ENCODE measurements at regions not wholly inside any gene's neighbourhood (a gene's known extent, or its start where the extent isn't known, plus 50 kb on each side); places are given as distances from the start of the nearest gene placed in this dataset.

GRCh38 chr4:35548921-35549320, 695.4 kb downstream of the ARAP2 start:
- peaks cover 0 to 1% (median 0%) of the 10 kb centered on the region in 3 donors for H3K27me3 Mint-ChIP-seq (ENCODE audit: low read depth in 3 of 3)
- H3K27ac Mint-ChIP-seq, result no peak overlapping the region
- H3K4me3 Mint-ChIP-seq, result no peak overlapping the region
- Histone ChIP-seq H3K79me2 (ENCODE audit: insufficient read depth, low read length) (no peaks in the 10 kb centered on the region), H3K9me3 (replicated peaks in 1 of 2; ENCODE audit: control insufficient read depth in 1 of 2, insufficient read depth in 1 of 2, low read length in 2 of 2) (no peaks in the 10 kb centered on the region), H3K4me3 (replicated peaks in 1 of 3; ENCODE audit: low read depth in 2 of 3, low read length in 3 of 3) (no peak overlapping the region), H3K4me1 (ENCODE audit: control insufficient read depth in 1 of 2, insufficient read depth in 2 of 2, low read length in 2 of 2) (no peaks in the 10 kb centered on the region), H3K4me2 (replicated peaks; ENCODE audit: extremely low read depth, low read length, poor library complexity, severe bottlenecking) (no peak overlapping the region), H3K27me3 (ENCODE audit: control insufficient read depth in 2 of 2, insufficient read depth in 2 of 2, low read length in 2 of 2) (no peaks in the 10 kb centered on the region), H3K27ac (ENCODE audit: low read depth in 1 of 2, low read length in 2 of 2) (no peak overlapping the region), H4K20me1 (ENCODE audit: insufficient read depth, low read length) (no peaks in the 10 kb centered on the region), H3K36me3 (replicated peaks in 1 of 2; ENCODE audit: control insufficient read depth in 1 of 2, insufficient read depth in 2 of 2, low read length in 2 of 2) (no peaks in the 10 kb centered on the region), H2AFZ (ENCODE audit: insufficient read depth, low read depth, low read length, poor library complexity, severe bottlenecking) (no peak overlapping the region), H3K9ac (ENCODE audit: insufficient read depth, low read length, poor library complexity, severe bottlenecking) (no peak overlapping the region)
- no peaks in the 10 kb centered on the region for H3K4me1 Mint-ChIP-seq
- DNase-seq, result no peak
- no peaks in the 10 kb centered on the region for H3K36me3 Mint-ChIP-seq
- no peak for TF ChIP-seq CTCF (IDR thresholded peaks at IDR 0.05)
- no CpG with 5 or more reads among the region's 3 CpGs for WGBS (ENCODE audit: insufficient coverage)
- intact Hi-C loops (cut with micrococcal nuclease), result no loop called here
- H3K9me3 Mint-ChIP-seq, result peaks cover 0 to 3% (median 0%) of the 10 kb centered on the region in 7 donors

DNA sequence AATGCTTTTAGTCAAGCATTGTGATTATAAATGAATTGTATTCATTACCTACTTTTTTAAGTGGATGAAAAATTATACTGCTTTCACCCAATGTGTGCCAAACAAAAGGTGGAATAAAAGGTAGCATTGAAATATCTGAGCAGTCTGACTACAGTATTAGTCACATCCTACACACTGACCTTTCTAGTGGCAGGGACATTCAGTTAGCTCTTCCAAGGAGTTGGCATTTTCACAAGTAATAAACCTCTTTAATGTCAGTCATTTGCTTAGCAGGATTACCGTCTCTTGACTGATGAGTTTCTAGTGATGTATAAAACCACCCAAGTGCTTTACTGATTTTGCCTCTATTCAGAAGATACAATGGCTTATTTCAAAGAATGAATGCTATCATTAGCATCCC, 687.9 kb downstream of the ARAP2 start:
- intact Hi-C loops (cut with micrococcal nuclease), result no loop called here
- peaks cover 13 to 14% of the 10 kb centered on the region in 2 donors for H3K9me3 ChIP-seq (replicated peaks in 1 of 2; ENCODE audit: control insufficient read depth in 1 of 2, insufficient read depth in 1 of 2, low read length in 2 of 2)
- WGBS (ENCODE audit: insufficient coverage), result no CpG with 5 or more reads among the region's 1 CpG
- no peak overlapping the region for H3K4me3 ChIP-seq (replicated peaks in 1 of 3; ENCODE audit: low read depth in 2 of 3, low read length in 3 of 3)
- Mint-ChIP-seq H3K27ac (no peak overlapping the region), H3K27me3 (ENCODE audit: low read depth in 3 of 3) (peaks cover 0 to 2% (median 1%) of the 10 kb centered on the region in 3 donors), H3K9me3 (peaks cover 2 to 17% (median 10%) of the 10 kb centered on the region in 7 donors), H3K36me3 (no peaks in the 10 kb centered on the region), H3K4me1 (no peaks in the 10 kb centered on the region), H3K4me3 (no peak overlapping the region)
- H3K4me1 ChIP-seq (ENCODE audit: control insufficient read depth in 1 of 2, insufficient read depth in 2 of 2, low read length in 2 of 2), result no peaks in the 10 kb centered on the region
- no peak overlapping the region for H3K27ac ChIP-seq (ENCODE audit: low read depth in 1 of 2, low read length in 2 of 2)
- no peak overlapping the region for H2AFZ ChIP-seq (ENCODE audit: insufficient read depth, low read depth, low read length, poor library complexity, severe bottlenecking)
- H3K36me3 ChIP-seq (replicated peaks in 1 of 2; ENCODE audit: control insufficient read depth in 1 of 2, insufficient read depth in 2 of 2, low read length in 2 of 2), result no peaks in the 10 kb centered on the region
- no peak overlapping the region for H3K4me2 ChIP-seq (replicated peaks; ENCODE audit: extremely low read depth, low read length, poor library complexity, severe bottlenecking)
- no peaks in the 10 kb centered on the region for H3K27me3 ChIP-seq (ENCODE audit: control insufficient read depth in 2 of 2, insufficient read depth in 2 of 2, low read length in 2 of 2)
- no peak for DNase-seq
- no peak for TF ChIP-seq CTCF (IDR thresholded peaks at IDR 0.05)
- no peaks in the 10 kb centered on the region for H3K79me2 ChIP-seq (ENCODE audit: insufficient read depth, low read length)
- no peaks in the 10 kb centered on the region for H4K20me1 ChIP-seq (ENCODE audit: insufficient read depth, low read length)
- no peak overlapping the region for H3K9ac ChIP-seq (ENCODE audit: insufficient read depth, low read length, poor library complexity, severe bottlenecking)
